ENCODE measurements at regions not wholly inside any gene's neighbourhood (a gene's known extent, or its start where the extent isn't known, plus 50 kb on each side); places are given as distances from the start of the nearest gene placed in this dataset.

- DNase-seq, result no peak
Observed at GRCh38 chr15:98025237-98025636, 64.7 kb downstream of the ARRDC4 start.

GRCh38 chr15:98034731-98035130 lies 74.2 kb downstream of the ARRDC4 start:
- no peak for DNase-seq

DNA sequence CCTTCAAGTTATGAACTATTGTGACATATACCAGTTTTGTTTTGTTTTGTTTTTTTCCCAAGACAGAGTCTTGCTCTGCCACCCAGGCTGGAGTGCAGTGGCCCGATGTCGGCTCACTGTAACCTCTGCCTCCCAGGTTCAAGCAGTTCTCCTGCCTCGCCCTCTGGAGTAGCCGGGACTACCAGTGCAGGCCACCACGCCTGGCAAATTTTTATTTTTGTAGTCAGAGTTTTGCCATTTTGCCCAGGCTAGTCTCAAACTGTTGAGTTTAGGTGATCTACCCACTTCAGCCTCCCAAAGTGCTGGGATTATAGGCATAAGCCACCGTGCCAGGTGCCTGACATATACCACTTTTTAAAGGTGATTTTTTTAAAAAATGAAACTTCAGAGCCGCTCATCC lies 74.6 kb downstream of the ARRDC4 start:
- no peak for DNase-seq

GRCh38 chr15:98035577-98036010 lies 75.1 kb downstream of the ARRDC4 start:
- no peak for DNase-seq

DNA sequence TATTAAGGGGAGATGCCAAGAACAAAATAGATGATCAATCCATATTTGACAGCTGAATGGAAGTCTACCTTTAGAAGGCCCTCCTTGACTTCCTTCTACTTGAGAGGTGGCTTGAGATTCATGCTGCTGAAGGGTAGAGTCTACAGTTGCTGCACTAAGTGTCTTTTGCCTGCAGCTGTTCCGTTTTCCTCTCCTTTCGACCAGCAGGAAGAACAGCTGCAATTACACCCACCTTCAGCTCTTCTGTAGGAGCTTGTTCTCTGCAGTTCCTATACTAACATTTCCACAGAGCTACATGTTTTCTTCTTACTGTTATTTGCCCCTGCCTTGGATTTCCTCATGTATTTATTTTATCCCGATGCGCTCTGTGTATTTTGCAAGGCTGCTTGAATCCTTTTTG lies 79.1 kb downstream of the ARRDC4 start:
- DNase-seq, result no peak

DNA sequence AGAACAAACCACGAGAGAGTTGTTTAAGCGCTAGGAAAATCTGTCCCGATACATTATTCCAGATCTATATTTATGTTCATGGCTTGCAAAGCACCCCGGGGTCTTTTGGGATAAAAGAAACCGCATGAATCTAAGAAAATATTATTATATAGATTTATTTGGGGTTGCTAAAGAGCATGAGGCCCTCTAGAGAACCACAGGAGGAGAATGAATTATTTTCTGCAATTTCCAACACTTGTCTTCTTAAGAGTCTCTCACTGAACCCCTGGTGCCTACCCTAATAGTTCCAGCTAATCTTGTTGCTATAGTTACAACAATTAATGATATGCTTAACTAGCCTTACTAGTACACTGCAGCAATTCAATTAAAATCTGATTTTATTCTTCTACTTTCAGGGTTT lies 79.6 kb downstream of the ARRDC4 start:
- DNase-seq, result no peak

- no peak for DNase-seq
Observed at GRCh38 chr15:98043160-98044014, 82.9 kb downstream of the ARRDC4 start.

- no peak for DNase-seq
Observed at GRCh38 chr15:98051734-98052133, 91.2 kb downstream of the ARRDC4 start.

DNA sequence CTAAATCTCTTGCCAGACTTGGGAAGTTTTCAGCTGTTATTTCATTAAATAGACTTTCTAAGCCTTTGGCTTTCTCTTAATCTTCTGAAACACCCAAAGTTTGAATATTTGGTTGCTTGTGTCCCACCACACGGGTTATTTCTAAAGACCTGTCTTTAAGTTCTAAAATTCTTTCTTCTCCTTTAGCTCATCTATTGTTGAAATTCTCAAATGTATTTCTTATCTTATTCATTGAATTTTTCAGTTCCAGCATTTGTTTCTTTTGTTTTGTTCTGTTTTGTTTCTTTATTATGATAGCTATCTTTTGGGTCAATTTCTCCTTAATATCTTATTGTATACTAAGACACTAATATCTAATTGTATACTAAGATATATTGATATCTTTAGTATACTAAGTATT lies 97.0 kb downstream of the ARRDC4 start:
- no peak for DNase-seq

GRCh38 chr15:98062869-98063268 lies 102.4 kb downstream of the ARRDC4 start:
- DNase-seq, result no peak

- DNase-seq, result no peak
Observed at GRCh38 chr15:98063315-98063714, 102.8 kb downstream of the ARRDC4 start.

- no peak for DNase-seq
Observed at GRCh38 chr15:98063871-98064270, 103.4 kb downstream of the ARRDC4 start.

DNA sequence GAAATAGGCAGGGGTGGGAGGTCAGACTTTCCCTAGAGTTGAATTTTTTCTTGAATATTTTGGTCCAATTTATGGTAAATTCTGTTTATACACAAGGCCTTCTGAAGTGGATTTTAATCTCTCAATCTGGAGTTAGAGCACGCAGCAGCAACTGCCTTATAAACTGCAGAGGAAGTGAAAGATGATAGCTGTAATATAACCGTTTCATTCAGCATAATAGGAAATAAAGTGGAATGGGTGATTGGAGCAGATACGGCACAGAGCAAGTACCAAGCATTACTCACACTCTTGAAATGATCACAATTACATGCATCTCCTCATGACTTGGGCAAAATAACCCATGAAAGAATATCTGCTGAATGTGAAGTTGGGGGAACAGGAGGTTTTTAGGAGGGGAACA lies 106.8 kb downstream of the ARRDC4 start:
- DNase-seq, result no peak

GRCh38 chr15:98069256-98069655 lies 108.8 kb downstream of the ARRDC4 start:
- no peak for DNase-seq

DNA sequence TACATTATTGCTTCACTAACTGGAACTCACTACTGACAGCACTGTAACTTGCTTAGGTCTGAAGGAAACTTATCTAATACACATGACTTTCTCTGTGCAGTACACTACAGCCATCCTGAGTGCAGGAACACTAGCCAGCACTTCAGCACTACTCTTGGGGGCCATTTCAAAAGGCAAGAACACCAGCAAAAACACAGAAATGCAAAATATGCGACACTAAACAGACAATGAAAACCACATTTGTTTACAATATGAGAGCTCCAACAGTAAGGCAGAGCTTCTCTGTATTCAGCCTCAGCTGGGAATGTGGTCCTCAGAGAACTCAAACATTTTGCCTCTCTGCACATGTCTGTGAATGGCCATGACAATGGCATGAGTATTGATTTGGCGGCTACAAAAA lies 109.6 kb downstream of the ARRDC4 start:
- no peak for DNase-seq

DNA sequence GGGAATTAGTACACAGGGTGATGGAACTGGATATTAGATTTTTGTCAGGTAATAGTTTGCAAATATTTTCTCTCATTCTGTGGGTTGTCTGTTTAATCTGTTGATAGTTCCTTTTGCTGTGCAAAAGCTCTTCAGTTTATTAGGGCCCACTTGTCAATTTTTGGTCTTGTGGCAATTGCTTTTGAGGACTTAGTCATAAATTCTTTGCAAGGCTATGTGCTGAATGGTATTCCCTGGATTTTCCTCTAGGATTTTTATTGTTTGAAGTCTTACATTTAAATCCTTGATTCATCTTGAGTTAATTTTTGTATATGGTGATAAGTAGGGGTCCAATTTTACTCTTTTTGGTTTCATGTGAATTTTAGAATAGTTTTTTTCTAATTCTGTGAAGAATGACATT lies 111.3 kb downstream of the ARRDC4 start:
- no peak for DNase-seq

DNA sequence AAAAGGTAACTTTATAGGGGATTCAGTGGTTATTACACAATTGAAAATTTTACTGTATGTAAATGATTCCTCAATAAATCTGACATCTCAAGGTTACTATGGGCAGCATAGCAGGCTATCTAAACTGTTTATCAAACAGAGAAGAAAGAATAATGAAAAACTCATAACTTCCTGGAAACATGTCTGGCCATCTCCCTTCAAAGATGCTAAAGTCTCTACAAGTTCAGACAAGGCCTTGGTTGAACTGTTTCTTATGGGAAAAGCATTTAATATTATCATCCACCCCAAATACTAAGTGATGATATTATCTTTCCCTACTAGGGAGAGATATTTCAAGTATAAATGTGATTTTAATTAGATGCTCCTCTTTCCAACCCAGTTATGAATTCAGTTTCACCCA lies 114.9 kb downstream of the ARRDC4 start:
- DNase-seq, result no peak

- DNase-seq, result no peak
Observed at GRCh38 chr15:98076021-98076816, 115.7 kb downstream of the ARRDC4 start.

- DNase-seq, result no peak
Observed at GRCh38 chr15:98077186-98077585, 116.7 kb downstream of the ARRDC4 start.

- no peak for DNase-seq
Observed at GRCh38 chr15:98080791-98081190, 120.3 kb downstream of the ARRDC4 start.

GRCh38 chr15:98083203-98083910 lies 122.9 kb downstream of the ARRDC4 start:
- no peak for DNase-seq

GRCh38 chr15:98085003-98085639 lies 124.6 kb downstream of the ARRDC4 start:
- DNase-seq, result no peak
